ENCODE measurements at regions not wholly inside any gene's neighbourhood (a gene's known extent, or its start where the extent isn't known, plus 50 kb on each side); places are given as distances from the start of the nearest gene placed in this dataset.

GRCh38 chr2:125857971-125858794 is 797.8 kb upstream of the GYPC start:
- no peak for DNase-seq (ENCODE audit: low read depth in 2 of 2)

- no peak for DNase-seq (ENCODE audit: low read depth in 2 of 2)
Observed at GRCh38 chr2:125861461-125861860, 794.5 kb upstream of the GYPC start.

- no peak for DNase-seq (ENCODE audit: low read depth in 2 of 2)
Observed at GRCh38 chr2:125867908-125868307, 788.0 kb upstream of the GYPC start.

GRCh38 chr2:125870264-125870663 is 785.7 kb upstream of the GYPC start:
- no peak for DNase-seq (ENCODE audit: low read depth in 2 of 2)

GRCh38 chr2:125870746-125871145 is 785.2 kb upstream of the GYPC start:
- no peak for DNase-seq (ENCODE audit: low read depth in 2 of 2)

GRCh38 chr2:125874564-125874963 is 781.4 kb upstream of the GYPC start:
- DNase-seq (ENCODE audit: low read depth in 2 of 2) = no peak

GRCh38 chr2:125885340-125885739 is 770.6 kb upstream of the GYPC start:
- DNase-seq (ENCODE audit: low read depth in 2 of 2) = no peak

- DNase-seq (ENCODE audit: low read depth in 2 of 2) = no peak
Observed at GRCh38 chr2:125886153-125886552, 769.8 kb upstream of the GYPC start.

- DNase-seq (ENCODE audit: low read depth in 2 of 2) = no peak
Observed at GRCh38 chr2:125901278-125901677, 754.7 kb upstream of the GYPC start.

- DNase-seq (ENCODE audit: low read depth in 2 of 2) = no peak
Observed at GRCh38 chr2:125925891-125926546, 729.9 kb upstream of the GYPC start.

- no peak for DNase-seq (ENCODE audit: low read depth in 2 of 2)
Observed at GRCh38 chr2:125935559-125935958, 720.4 kb upstream of the GYPC start.

- no peak for DNase-seq (ENCODE audit: low read depth in 2 of 2)
Observed at GRCh38 chr2:125942585-125943424, 713.2 kb upstream of the GYPC start.

- DNase-seq (ENCODE audit: low read depth in 2 of 2) = no peak
Observed at GRCh38 chr2:125959047-125959446, 696.9 kb upstream of the GYPC start.

GRCh38 chr2:125961739-125962138 is 694.2 kb upstream of the GYPC start:
- DNase-seq (ENCODE audit: low read depth in 2 of 2) = no peak

- no peak for DNase-seq (ENCODE audit: low read depth in 2 of 2)
Observed at GRCh38 chr2:125979886-125980285, 676.1 kb upstream of the GYPC start.

- DNase-seq (ENCODE audit: low read depth in 2 of 2) = no peak
Observed at GRCh38 chr2:125983364-125983763, 672.6 kb upstream of the GYPC start.

- DNase-seq (ENCODE audit: low read depth in 2 of 2) = no peak
Observed at GRCh38 chr2:126029316-126029715, 626.6 kb upstream of the GYPC start.

- no peak for DNase-seq (ENCODE audit: low read depth in 2 of 2)
Observed at GRCh38 chr2:126038861-126039260, 617.1 kb upstream of the GYPC start.

- no peak for DNase-seq (ENCODE audit: low read depth in 2 of 2)
Observed at GRCh38 chr2:126041391-126042047, 614.4 kb upstream of the GYPC start.

GRCh38 chr2:126042089-126042488 is 613.9 kb upstream of the GYPC start:
- DNase-seq (ENCODE audit: low read depth in 2 of 2) = no peak

- no peak for DNase-seq (ENCODE audit: low read depth in 2 of 2)
Observed at GRCh38 chr2:126048719-126049118, 607.2 kb upstream of the GYPC start.

- DNase-seq (ENCODE audit: low read depth in 2 of 2) = no peak
Observed at GRCh38 chr2:126049461-126049860, 606.5 kb upstream of the GYPC start.

Data from stimulated activated CD8-positive, alpha-beta memory T cell treated with anti-CD3 and anti-CD28 coated beads, Interleukin-7, amount 100 ng/mL, for 1 hour (primary cell).